Type B pancreatic cell (in vitro differentiated cells): ENCODE measurements at regions not wholly inside any gene's neighbourhood (a gene's known extent, or its start where the extent isn't known, plus 50 kb on each side); places are given as distances from the start of the nearest gene placed in this dataset.

ENCODE experiments used
- DNase-seq: peaks from one replicate; pipeline ENCODE4 v3.0.0; 2021; ENCODE audit warnings: mixed read lengths; ENCODE audit not compliant: unreplicated experiment; ENCODE audit errors: extremely low spot score
- H3K27ac Mint-ChIP-seq: 2 replicates; pipeline ENCODE4 v1.8.0; 2021; ENCODE audit warnings: mild to moderate bottlenecking, mixed read lengths
- H3K27me3 Mint-ChIP-seq: 2 replicates; pipeline ENCODE4 v1.8.0; 2021; ENCODE audit warnings: mixed read lengths
- H3K36me3 Mint-ChIP-seq: 2 replicates; pipeline ENCODE4 v1.8.0; 2021; ENCODE audit warnings: mixed read lengths
- H3K4me1 Mint-ChIP-seq: one replicate; pipeline ENCODE4 v1.8.0; 2021; ENCODE audit warnings: mixed read lengths; ENCODE audit not compliant: unreplicated experiment
- H3K4me3 Mint-ChIP-seq: 2 replicates; pipeline ENCODE4 v1.8.0; 2021; ENCODE audit warnings: mild to moderate bottlenecking, mixed read lengths
- H3K9me3 Mint-ChIP-seq: 2 replicates; pipeline ENCODE4 v1.8.0; 2021; ENCODE audit warnings: mixed read lengths
- CTCF ChIP-seq: fragments of 200-600 bp; sonication (generic); conservative IDR thresholded peaks from 2 replicates; pipeline ENCODE4 v1.5.0; 2021; ENCODE audit warnings: antibody characterized with exemption, mild to moderate bottlenecking

GRCh38 chr18:22074282-22075070 lies 94.9 kb upstream of the GATA6 start:
- TF ChIP-seq CTCF, result no peak
- no peaks in the 10 kb centered on the region for H3K4me1 Mint-ChIP-seq

GRCh38 chr18:22080035-22080434 lies 89.4 kb upstream of the GATA6 start:
- Mint-ChIP-seq H3K27me3 (peaks cover 8% of the 10 kb centered on the region), H3K36me3 (no peaks in the 10 kb centered on the region), H3K4me1 (peaks cover 25% of the 10 kb centered on the region), H3K27ac (peak overlapping the region; percentile 63), H3K9me3 (peaks cover 5% of the 10 kb centered on the region), H3K4me3 (no peak overlapping the region)
- DNase-seq, result no peak
- no peak for TF ChIP-seq CTCF

More at GRCh38 chr18:22074282-22075070, 94.9 kb upstream of the GATA6 start:
- Mint-ChIP-seq H3K9me3 (no peaks in the 10 kb centered on the region), H3K36me3 (no peaks in the 10 kb centered on the region), H3K27ac (no peak overlapping the region), H3K4me3 (no peak overlapping the region), H3K27me3 (no peaks in the 10 kb centered on the region)
- no peak for DNase-seq

- H3K4me1 Mint-ChIP-seq, result peaks cover 30% of the 10 kb centered on the region
- peaks cover 5% of the 10 kb centered on the region for H3K9me3 Mint-ChIP-seq
- no peak for TF ChIP-seq CTCF
- DNase-seq, result no peak
- H3K27ac Mint-ChIP-seq, result no peak overlapping the region
- H3K4me3 Mint-ChIP-seq, result no peak overlapping the region
- no peaks in the 10 kb centered on the region for H3K36me3 Mint-ChIP-seq
- peaks cover 8% of the 10 kb centered on the region for H3K27me3 Mint-ChIP-seq
Observed at GRCh38 chr18:22082408-22082807, 87.0 kb upstream of the GATA6 start.

GRCh38 chr18:22084547-22084946 lies 84.8 kb upstream of the GATA6 start:
- peak overlapping the region; percentile 93 for H3K27ac Mint-ChIP-seq
- H3K4me1 Mint-ChIP-seq, result peaks cover 34% of the 10 kb centered on the region
- peaks cover 10% of the 10 kb centered on the region for H3K27me3 Mint-ChIP-seq
- DNase-seq, result no peak
- no peak for TF ChIP-seq CTCF
- H3K4me3 Mint-ChIP-seq, result peak overlapping the region; percentile 68
- peaks cover 5% of the 10 kb centered on the region for H3K9me3 Mint-ChIP-seq
- no peaks in the 10 kb centered on the region for H3K36me3 Mint-ChIP-seq

- H3K9me3 Mint-ChIP-seq, result peaks cover 5% of the 10 kb centered on the region
- no peak overlapping the region for H3K27ac Mint-ChIP-seq
- H3K27me3 Mint-ChIP-seq, result peaks cover 13% of the 10 kb centered on the region
- no peaks in the 10 kb centered on the region for H3K36me3 Mint-ChIP-seq
- DNase-seq, result no peak
- H3K4me1 Mint-ChIP-seq, result peaks cover 23% of the 10 kb centered on the region
- no peak overlapping the region for H3K4me3 Mint-ChIP-seq
- no peak for TF ChIP-seq CTCF
Observed at GRCh38 chr18:22086973-22087372, 82.4 kb upstream of the GATA6 start.
